NT2/D1 (cell line): ENCODE measurements at regions not wholly inside any gene's neighbourhood (a gene's known extent, or its start where the extent isn't known, plus 50 kb on each side); places are given as distances from the start of the nearest gene placed in this dataset.

ENCODE experiments used
- YY1 ChIP-seq: IDR thresholded peaks from 2 replicates; pipeline ENCODE4 v1.6.1; 2011; ENCODE audit not compliant: insufficient read length, insufficient read depth
- ZNF274 ChIP-seq: IDR thresholded peaks from 2 replicates; pipeline ENCODE4 v1.6.1; 2011; ENCODE audit warnings: mild to moderate bottlenecking, low read depth, low read length

GRCh38 chr6:6924708-6925107 lies 183.1 kb upstream of the RREB1 start:
- TF ChIP-seq ZNF274 (no peak), YY1 (no peak)
